ENCODE measurements at regions not wholly inside any gene's neighbourhood (a gene's known extent, or its start where the extent isn't known, plus 50 kb on each side); places are given as distances from the start of the nearest gene placed in this dataset.

GRCh38 chr2:220787251-220787650 is 784.9 kb downstream of the EPHA4 start:
- intact Hi-C loops (cut with DNase I; ENCODE audit: low total_unique reads), result no loop called here
- Histone ChIP-seq H3K4me1 (no peaks in the 10 kb centered on the region), H3K27me3 (no peaks in the 10 kb centered on the region), H3K4me3 (no peak overlapping the region), H3K9me3 (no peaks in the 10 kb centered on the region), H3K36me3 (no peaks in the 10 kb centered on the region), H3K27ac (no peak overlapping the region)
- DNase-seq, result no peak
- no peak for TF ChIP-seq CTCF (IDR thresholded peaks at IDR 0.05)
- no peak for TF ChIP-seq POLR2A (IDR thresholded peaks at IDR 0.05)
- no peak for TF ChIP-seq POLR2AphosphoS5 (IDR thresholded peaks at IDR 0.05)
- TF ChIP-seq EP300 (IDR thresholded peaks at IDR 0.05), result no peak

GRCh38 chr2:220789961-220790360 is 782.1 kb downstream of the EPHA4 start:
- Histone ChIP-seq H3K27ac (no peak overlapping the region), H3K36me3 (no peaks in the 10 kb centered on the region), H3K9me3 (no peaks in the 10 kb centered on the region), H3K27me3 (no peaks in the 10 kb centered on the region), H3K4me1 (no peaks in the 10 kb centered on the region), H3K4me3 (no peak overlapping the region)
- intact Hi-C loops (cut with DNase I; ENCODE audit: low total_unique reads), result no loop called here
- TF ChIP-seq EP300 (IDR thresholded peaks at IDR 0.05) (no peak), POLR2A (IDR thresholded peaks at IDR 0.05) (no peak), POLR2AphosphoS5 (IDR thresholded peaks at IDR 0.05) (no peak), CTCF (IDR thresholded peaks at IDR 0.05) (no peak)
- DNase-seq, result peak in 1 of 2 donors; percentile 18
- WGBS, 5 donors, result 47 to 71% (median 63%) methylated on average over 1 of the region's 1 CpG

GRCh38 chr2:220795705-220796104 is 776.4 kb downstream of the EPHA4 start:
- H3K9me3 ChIP-seq, result no peaks in the 10 kb centered on the region
- DNase-seq, result no peak
- no peak overlapping the region for H3K27ac ChIP-seq
- intact Hi-C loops (cut with DNase I; ENCODE audit: low total_unique reads), result no loop called here
- no peaks in the 10 kb centered on the region for H3K27me3 ChIP-seq
- WGBS, 5 donors, result 71 to 80% (median 77%) methylated on average over 3 of the region's 3 CpGs
- H3K36me3 ChIP-seq, result no peaks in the 10 kb centered on the region
- no peaks in the 10 kb centered on the region for H3K4me1 ChIP-seq
- H3K4me3 ChIP-seq, result no peak overlapping the region
- TF ChIP-seq CTCF (IDR thresholded peaks at IDR 0.05) (no peak), POLR2AphosphoS5 (IDR thresholded peaks at IDR 0.05) (no peak), EP300 (IDR thresholded peaks at IDR 0.05) (no peak)

- H3K27me3 ChIP-seq, result no peaks in the 10 kb centered on the region
- no peaks in the 10 kb centered on the region for H3K4me1 ChIP-seq
- H3K27ac ChIP-seq, result no peak overlapping the region
- no peaks in the 10 kb centered on the region for H3K36me3 ChIP-seq
- WGBS, 5 donors, result 59 to 76% (median 64%) methylated on average over 1 of the region's 1 CpG
- TF ChIP-seq POLR2AphosphoS5 (IDR thresholded peaks at IDR 0.05) (no peak), CTCF (IDR thresholded peaks at IDR 0.05) (no peak), EP300 (IDR thresholded peaks at IDR 0.05) (no peak), POLR2A (IDR thresholded peaks at IDR 0.05) (no peak)
- no peaks in the 10 kb centered on the region for H3K9me3 ChIP-seq
- intact Hi-C loops (cut with DNase I; ENCODE audit: low total_unique reads), result no loop called here
- H3K4me3 ChIP-seq, result no peak overlapping the region
- no peak for DNase-seq
These were observed 761.0 kb downstream of the EPHA4 start for GRCh38 chr2:220811115-220811514.
